ENCODE measurements at regions not wholly inside any gene's neighbourhood (a gene's known extent, or its start where the extent isn't known, plus 50 kb on each side); places are given as distances from the start of the nearest gene placed in this dataset.

GRCh38 chr2:8380026-8380425 lies 301.8 kb upstream of the ID2 start:
- no peak overlapping the region for H3K4me2 ChIP-seq (ENCODE audit: low read length)
- no peak overlapping the region for H3K4me3 ChIP-seq (ENCODE audit: low read length)
- H2AFZ ChIP-seq (ENCODE audit: low read depth, low read length), result no peak overlapping the region

GRCh38 chr2:8380566-8380965 lies 301.3 kb upstream of the ID2 start:
- Histone ChIP-seq H3K9me2 (ENCODE audit: insufficient read depth, low read length) (no peaks in the 10 kb centered on the region), H2AFZ (ENCODE audit: low read depth, low read length) (no peak overlapping the region), H3K27ac (ENCODE audit: low read length) (no peak overlapping the region)
- TF ChIP-seq TAF1 (IDR thresholded peaks at IDR 0.05; ENCODE audit: low read depth), result no peak
- TF ChIP-seq EZH2 (IDR thresholded peaks at IDR 0.05; ENCODE audit: borderline replicate concordance, insufficient read depth, low read length, poor library complexity, severe bottlenecking), result no peak
- no peak for TF ChIP-seq CTCF (IDR thresholded peaks at IDR 0.05; ENCODE audit: poor library complexity, severe bottlenecking)
- no peak for TF ChIP-seq SMC3 (conservative IDR thresholded peaks at IDR 0.05; ENCODE audit: poor library complexity)
- TF ChIP-seq MXI1 (conservative IDR thresholded peaks at IDR 0.05; ENCODE audit: poor library complexity, severe bottlenecking), result no peak
- TF ChIP-seq POLR2AphosphoS5 (IDR thresholded peaks at IDR 0.05), result no peak
- TF ChIP-seq RAD21 (conservative IDR thresholded peaks at IDR 0.05), result no peak
- TF ChIP-seq EP300 (conservative IDR thresholded peaks at IDR 0.05; ENCODE audit: poor library complexity, severe bottlenecking), result no peak

More at GRCh38 chr2:8380026-8380425, 301.8 kb upstream of the ID2 start:
- Histone ChIP-seq H3K79me2 (replicated peaks; ENCODE audit: insufficient read depth, low read length) (no peaks in the 10 kb centered on the region), H3K9ac (ENCODE audit: low read length) (no peak overlapping the region), H4K20me1 (ENCODE audit: insufficient read depth) (no peaks in the 10 kb centered on the region), H3K9me3 (ENCODE audit: low read length) (no peaks in the 10 kb centered on the region), H3K9me2 (ENCODE audit: insufficient read depth, low read length) (no peaks in the 10 kb centered on the region), H3K27ac (ENCODE audit: low read length) (no peak overlapping the region), H3F3A (ENCODE audit: insufficient read depth, low read length, poor library complexity, severe bottlenecking) (no peaks in the 10 kb centered on the region), H3K36me3 (ENCODE audit: insufficient read depth, low read length) (no peaks in the 10 kb centered on the region), H3K27me3 (ENCODE audit: insufficient read depth, low read depth, low read length) (no peaks in the 10 kb centered on the region)
- TF ChIP-seq CTCF (IDR thresholded peaks at IDR 0.05; ENCODE audit: poor library complexity, severe bottlenecking) (no peak), RAD21 (conservative IDR thresholded peaks at IDR 0.05) (no peak), SMC3 (conservative IDR thresholded peaks at IDR 0.05; ENCODE audit: poor library complexity) (no peak), POLR2AphosphoS5 (IDR thresholded peaks at IDR 0.05) (no peak), EP300 (conservative IDR thresholded peaks at IDR 0.05; ENCODE audit: poor library complexity, severe bottlenecking) (no peak), EZH2 (IDR thresholded peaks at IDR 0.05; ENCODE audit: borderline replicate concordance, insufficient read depth, low read length, poor library complexity, severe bottlenecking) (no peak), TAF1 (IDR thresholded peaks at IDR 0.05; ENCODE audit: low read depth) (no peak), MXI1 (conservative IDR thresholded peaks at IDR 0.05; ENCODE audit: poor library complexity, severe bottlenecking) (no peak), REST (IDR thresholded peaks at IDR 0.05; ENCODE audit: borderline replicate concordance) (no peak)

More at GRCh38 chr2:8380566-8380965, 301.3 kb upstream of the ID2 start:
- Histone ChIP-seq H3K36me3 (ENCODE audit: insufficient read depth, low read length) (no peaks in the 10 kb centered on the region), H3K79me2 (replicated peaks; ENCODE audit: insufficient read depth, low read length) (no peaks in the 10 kb centered on the region), H3F3A (ENCODE audit: insufficient read depth, low read length, poor library complexity, severe bottlenecking) (no peaks in the 10 kb centered on the region), H4K20me1 (ENCODE audit: insufficient read depth) (no peaks in the 10 kb centered on the region), H3K9ac (ENCODE audit: low read length) (no peak overlapping the region), H3K27me3 (ENCODE audit: insufficient read depth, low read depth, low read length) (no peaks in the 10 kb centered on the region), H3K4me3 (ENCODE audit: low read length) (no peak overlapping the region), H3K4me2 (ENCODE audit: low read length) (no peak overlapping the region), H3K9me3 (ENCODE audit: low read length) (no peaks in the 10 kb centered on the region)

Data from neural cell (in vitro differentiated cells).